CD14-positive monocyte (primary cell): ENCODE measurements at regions not wholly inside any gene's neighbourhood (a gene's known extent, or its start where the extent isn't known, plus 50 kb on each side); places are given as distances from the start of the nearest gene placed in this dataset.

Source experiments
- DNase-seq, 3 donors: peaks; one replicate each; pipeline ENCODE4 v3.0.0-alpha.2; 2011 to 2022
- H2AFZ ChIP-seq: 2 replicates; pipeline ENCODE4 v1.6.0; 2012; ENCODE audit warnings: mild to moderate bottlenecking, low read depth, low read length, inconsistent platforms; ENCODE audit not compliant: insufficient read depth, poor library complexity, severe bottlenecking
- H3K27ac ChIP-seq, 2 donors: 1 replicate in 1 of 2; 2 replicates in 1 of 2; pipeline ENCODE4 v1.5.1; 2012 to 2013; ENCODE audit warnings: low read length in 2 of 2, control low read depth in 1 of 2, inconsistent platforms in 1 of 2, low read depth in 1 of 2, mild to moderate bottlenecking in 1 of 2
- H3K27me3 ChIP-seq, 2 donors: one replicate each; pipeline versions ENCODE4 v1.6.0 to v1.6.1; 2011 to 2013; ENCODE audit warnings: low read length in 2 of 2; ENCODE audit not compliant: control insufficient read depth in 2 of 2, insufficient read depth in 2 of 2
- H3K36me3 ChIP-seq, 2 donors: replicated peaks in 1 of 2; 1 replicate in 1 of 2; 2 replicates in 1 of 2; pipeline versions ENCODE4 v1.5.1 to v1.6.1; 2012 to 2013; ENCODE audit warnings: low read length in 2 of 2, control low read depth in 1 of 2, inconsistent platforms in 1 of 2, mild to moderate bottlenecking in 1 of 2; ENCODE audit not compliant: insufficient read depth in 2 of 2, control insufficient read depth in 1 of 2
- H3K4me1 ChIP-seq, 2 donors: 1 replicate in 1 of 2; 2 replicates in 1 of 2; pipeline versions ENCODE4 v1.5.1 to v1.6.1; 2012 to 2013; ENCODE audit warnings: low read length in 2 of 2, control low read depth in 1 of 2, inconsistent platforms in 1 of 2, mild to moderate bottlenecking in 1 of 2, moderate library complexity in 1 of 2; ENCODE audit not compliant: insufficient read depth in 2 of 2, control insufficient read depth in 1 of 2
- H3K4me2 ChIP-seq: replicated peaks from 2 replicates; pipeline ENCODE3; 2012; ENCODE audit warnings: low read length, moderate library complexity, mild to moderate bottlenecking; ENCODE audit not compliant: poor library complexity, severe bottlenecking; ENCODE audit errors: extremely low read depth
- H3K4me3 ChIP-seq, 3 experiments: fragments of 200-600 bp in 1 of 3; sonication (generic) in 1 of 3; replicated peaks in 1 of 3; 1 replicate in 2 of 3; 2 replicates in 1 of 3; pipeline ENCODE4 v1.5.1; 2011 to 2013; ENCODE audit warnings: low read length in 3 of 3, mild to moderate bottlenecking in 3 of 3, control low read depth in 2 of 3, low read depth in 2 of 3, inconsistent platforms in 1 of 3, moderate library complexity in 1 of 3
- H3K79me2 ChIP-seq: 2 replicates; pipeline ENCODE4 v1.6.0; 2012; ENCODE audit warnings: mild to moderate bottlenecking, control low read depth, inconsistent platforms, low read length, moderate library complexity; ENCODE audit not compliant: insufficient read depth
- H3K9ac ChIP-seq: 2 replicates; pipeline ENCODE4 v1.6.0; 2017; ENCODE audit warnings: low read length, mild to moderate bottlenecking; ENCODE audit not compliant: insufficient read depth, poor library complexity, severe bottlenecking
- H3K9me3 ChIP-seq, 2 donors: replicated peaks in 1 of 2; 1 replicate in 1 of 2; 2 replicates in 1 of 2; pipeline versions ENCODE4 v1.5.1 to v1.6.1; 2012 to 2013; ENCODE audit warnings: low read length in 2 of 2, control low read depth in 1 of 2; ENCODE audit not compliant: control insufficient read depth in 1 of 2, insufficient read depth in 1 of 2
- H4K20me1 ChIP-seq: 2 replicates; pipeline ENCODE4 v1.6.0; 2012; ENCODE audit warnings: mild to moderate bottlenecking, low read length, control low read depth, moderate library complexity; ENCODE audit not compliant: insufficient read depth
- H3K27ac Mint-ChIP-seq, 7 donors: one replicate each; pipeline ENCODE4 v1.8.0; 2020; ENCODE audit warnings: mild to moderate bottlenecking in 7 of 7, mixed read lengths in 7 of 7, moderate library complexity in 6 of 7, inconsistent platforms in 2 of 7
- H3K27me3 Mint-ChIP-seq, 3 donors: one replicate each; pipeline ENCODE4 v1.8.0; 2021 to 2022; ENCODE audit warnings: low read depth in 3 of 3, mild to moderate bottlenecking in 3 of 3, mixed read lengths in 3 of 3, moderate library complexity in 3 of 3, inconsistent platforms in 1 of 3
- H3K36me3 Mint-ChIP-seq, 2 donors: one replicate each; pipeline ENCODE4 v1.8.0; 2020; ENCODE audit warnings: mixed read lengths in 2 of 2, inconsistent platforms in 1 of 2, mild to moderate bottlenecking in 1 of 2
- H3K4me1 Mint-ChIP-seq: one replicate; pipeline ENCODE4 v1.8.0; 2020; ENCODE audit warnings: mild to moderate bottlenecking, mixed read lengths
- H3K4me3 Mint-ChIP-seq, 2 donors: one replicate each; pipeline ENCODE4 v1.8.0; 2020; ENCODE audit warnings: mild to moderate bottlenecking in 2 of 2, mixed read lengths in 2 of 2, moderate library complexity in 1 of 2
- H3K9me3 Mint-ChIP-seq, 7 donors: one replicate each; pipeline ENCODE4 v1.8.0; 2020 to 2022; ENCODE audit warnings: mixed read lengths in 7 of 7, mild to moderate bottlenecking in 6 of 7, moderate library complexity in 6 of 7, inconsistent platforms in 2 of 7
- CTCF ChIP-seq: fragments of 200-600 bp; IDR thresholded peaks from one replicate; pipeline ENCODE4 v1.8.0; 2022; ENCODE audit warnings: antibody characterized with exemption, mild to moderate bottlenecking
- WGBS: methylation state at CpG from one replicate; pipeline ENCODE4 v1.1.5; 2013; ENCODE audit warnings: missing lambda C conversion rate; ENCODE audit not compliant: insufficient coverage; 5-methylcytosine and 5-hydroxymethylcytosine counted together
- intact Hi-C, 2 donors: fragments of 100-400 bp; cut with micrococcal nuclease; formaldehyde crosslinking; loops; one replicate each; pipeline versions ENCODE4 v1.15.0 to v1.15.1; 2023

DNA sequence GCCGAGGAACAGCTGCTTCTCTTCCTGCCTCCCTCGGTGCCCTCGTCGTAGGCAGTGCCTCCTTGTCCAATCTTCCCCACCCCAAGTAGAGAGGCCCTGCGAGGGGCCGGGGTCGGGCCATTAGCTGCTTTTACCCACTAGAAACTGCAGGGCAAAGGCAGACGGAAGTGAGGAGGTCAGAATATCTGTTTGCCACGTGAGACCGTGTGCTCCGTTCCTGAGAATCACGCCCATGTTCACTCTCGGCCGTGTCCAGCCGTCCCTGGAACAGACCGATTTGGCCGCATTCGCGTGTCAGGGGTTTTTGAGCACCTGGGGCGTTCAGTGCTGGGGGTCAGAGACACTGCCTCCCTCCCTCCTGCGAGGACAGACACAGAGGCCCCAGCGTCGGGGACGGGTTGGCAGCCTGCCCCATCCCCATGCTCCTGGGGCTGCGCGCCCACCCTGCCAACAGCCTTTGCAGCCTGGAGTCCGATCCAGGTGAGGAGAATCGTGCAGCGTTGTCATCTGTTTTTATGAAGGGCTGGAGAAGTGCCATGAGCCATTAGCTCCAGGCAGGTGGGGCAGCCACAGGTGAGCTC is 982.2 kb downstream of the BRD1 start:
- Histone ChIP-seq H3K36me3 (no peaks in the 10 kb centered on the region), H3K9me3 (no peaks in the 10 kb centered on the region), H3K4me1 (no peaks in the 10 kb centered on the region), H3K27ac (no peak overlapping the region), H3K4me2 (no peak overlapping the region), H3K27me3 (no peaks in the 10 kb centered on the region), H4K20me1 (no peaks in the 10 kb centered on the region), H3K79me2 (no peaks in the 10 kb centered on the region), H2AFZ (no peak overlapping the region), H3K4me3 (no peak overlapping the region), H3K9ac (no peak overlapping the region)
- WGBS: 90% methylated on average over 22 of the region's 29 CpGs
- Mint-ChIP-seq H3K4me3 (no peak overlapping the region), H3K9me3 (peaks cover 0 to 3% (median 0%) of the 10 kb centered on the region in 7 donors), H3K4me1 (no peaks in the 10 kb centered on the region), H3K27me3 (peaks cover 0 to 5% (median 0%) of the 10 kb centered on the region in 3 donors), H3K27ac (no peak overlapping the region), H3K36me3 (no peaks in the 10 kb centered on the region)
- DNase-seq: no peak
- no peak for TF ChIP-seq CTCF
- intact Hi-C loops: no loop called here

GRCh38 chr22:48844056-48844675 is 983.5 kb downstream of the BRD1 start:
- Mint-ChIP-seq H3K27ac (no peak overlapping the region), H3K4me1 (no peaks in the 10 kb centered on the region), H3K36me3 (no peaks in the 10 kb centered on the region), H3K9me3 (peaks cover 0 to 3% (median 0%) of the 10 kb centered on the region in 7 donors), H3K27me3 (peaks cover 0 to 2% (median 0%) of the 10 kb centered on the region in 3 donors), H3K4me3 (no peak overlapping the region)
- intact Hi-C loops: no loop called here
- Histone ChIP-seq H3K9me3 (no peaks in the 10 kb centered on the region), H3K79me2 (no peaks in the 10 kb centered on the region), H3K36me3 (no peaks in the 10 kb centered on the region), H3K27ac (no peak overlapping the region), H3K4me2 (no peak overlapping the region), H3K4me1 (no peaks in the 10 kb centered on the region), H3K9ac (no peak overlapping the region), H3K4me3 (no peak overlapping the region), H2AFZ (no peak overlapping the region), H3K27me3 (no peaks in the 10 kb centered on the region), H4K20me1 (no peaks in the 10 kb centered on the region)
- no peak for DNase-seq
- TF ChIP-seq CTCF: no peak
- 88% methylated on average over 16 of the region's 20 CpGs for WGBS
